ENCODE measurements at regions not wholly inside any gene's neighbourhood (a gene's known extent, or its start where the extent isn't known, plus 50 kb on each side); places are given as distances from the start of the nearest gene placed in this dataset.

DNA sequence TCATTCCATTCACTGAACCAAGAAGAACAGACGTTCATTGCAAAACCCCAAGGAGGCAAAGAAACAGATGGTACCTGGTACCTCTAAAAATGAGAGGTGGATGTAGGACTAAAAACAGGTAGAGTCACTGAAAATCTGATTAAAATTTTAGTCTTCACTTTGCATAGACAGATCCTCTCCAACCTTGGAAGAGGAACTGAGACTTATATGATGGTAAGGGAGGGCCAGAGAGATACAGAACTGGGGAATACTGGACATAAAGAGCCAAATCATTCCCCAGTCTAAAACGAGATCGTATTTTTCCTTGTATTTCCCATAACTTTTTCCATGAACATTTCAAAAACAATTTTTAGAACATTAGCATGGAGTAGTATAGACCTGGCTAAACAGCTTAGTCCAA lies 59.7 kb upstream of the SPOPL start:
- TF ChIP-seq, protein P1, sequence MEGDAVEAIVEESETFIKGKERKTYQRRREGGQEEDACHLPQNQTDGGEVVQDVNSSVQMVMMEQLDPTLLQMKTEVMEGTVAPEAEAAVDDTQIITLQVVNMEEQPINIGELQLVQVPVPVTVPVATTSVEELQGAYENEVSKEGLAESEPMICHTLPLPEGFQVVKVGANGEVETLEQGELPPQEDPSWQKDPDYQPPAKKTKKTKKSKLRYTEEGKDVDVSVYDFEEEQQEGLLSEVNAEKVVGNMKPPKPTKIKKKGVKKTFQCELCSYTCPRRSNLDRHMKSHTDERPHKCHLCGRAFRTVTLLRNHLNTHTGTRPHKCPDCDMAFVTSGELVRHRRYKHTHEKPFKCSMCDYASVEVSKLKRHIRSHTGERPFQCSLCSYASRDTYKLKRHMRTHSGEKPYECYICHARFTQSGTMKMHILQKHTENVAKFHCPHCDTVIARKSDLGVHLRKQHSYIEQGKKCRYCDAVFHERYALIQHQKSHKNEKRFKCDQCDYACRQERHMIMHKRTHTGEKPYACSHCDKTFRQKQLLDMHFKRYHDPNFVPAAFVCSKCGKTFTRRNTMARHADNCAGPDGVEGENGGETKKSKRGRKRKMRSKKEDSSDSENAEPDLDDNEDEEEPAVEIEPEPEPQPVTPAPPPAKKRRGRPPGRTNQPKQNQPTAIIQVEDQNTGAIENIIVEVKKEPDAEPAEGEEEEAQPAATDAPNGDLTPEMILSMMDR (IDR thresholded peaks at IDR 0.05): no peak
- H3K4me1 ChIP-seq: no peaks in the 10 kb centered on the region
- ATAC-seq (no peak), DNase-seq (no peak)
- intact Hi-C loops (cut with DNase I): no loop called here
- H3K27me3 ChIP-seq: no peaks in the 10 kb centered on the region
- no peaks in the 10 kb centered on the region for H3K9me3 ChIP-seq
- no peak overlapping the region for H3K4me3 ChIP-seq
- H3K27ac ChIP-seq: no peak overlapping the region
- H3K36me3 ChIP-seq: no peaks in the 10 kb centered on the region

DNA sequence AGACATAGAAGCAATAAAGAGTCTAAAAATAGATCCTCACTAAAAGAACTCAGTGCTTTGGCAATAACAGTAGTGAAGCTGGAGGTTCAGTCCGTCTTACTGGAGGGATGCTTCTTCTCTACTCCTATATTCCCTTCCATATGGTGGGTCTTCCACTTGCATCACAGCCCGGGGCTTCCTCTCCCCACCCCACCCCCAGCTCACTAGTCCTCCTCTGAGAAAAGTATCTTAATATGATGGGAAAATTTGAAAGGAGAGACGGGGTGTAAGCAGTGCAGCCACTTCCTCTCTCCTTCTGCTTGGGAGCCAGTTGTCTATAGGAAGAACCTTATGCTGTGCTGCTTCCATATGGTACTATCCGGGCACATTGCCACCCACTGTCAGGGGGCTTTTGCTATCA lies 57.2 kb upstream of the SPOPL start:
- TF ChIP-seq, protein P1 (IDR thresholded peaks at IDR 0.05): no peak
- Histone ChIP-seq H3K9me3 (no peaks in the 10 kb centered on the region), H3K4me1 (no peaks in the 10 kb centered on the region), H3K27me3 (no peaks in the 10 kb centered on the region), H3K4me3 (no peak overlapping the region), H3K36me3 (no peaks in the 10 kb centered on the region), H3K27ac (no peak overlapping the region)
- intact Hi-C loops (cut with DNase I): no loop called here
- DNase-seq (no peak), ATAC-seq (no peak)

DNA sequence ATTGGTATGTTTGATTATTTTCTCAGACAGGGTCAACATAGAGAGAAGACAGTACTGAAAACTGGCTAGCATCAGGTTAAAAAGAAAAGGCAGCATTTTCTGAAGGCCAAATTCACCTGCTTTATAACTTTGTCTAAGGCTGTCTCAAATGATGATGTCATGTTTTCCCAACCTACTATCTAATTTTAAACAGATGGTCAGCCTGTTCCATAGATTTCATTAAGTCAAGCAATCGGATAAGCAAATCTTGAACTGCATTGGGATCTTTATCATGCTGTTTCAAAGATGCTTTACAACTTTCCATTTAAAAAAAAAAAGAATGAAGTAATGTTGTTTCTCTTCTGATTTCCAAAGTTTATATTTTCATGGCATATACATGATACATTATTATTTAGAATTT lies 56.3 kb upstream of the SPOPL start:
- Histone ChIP-seq H3K27ac (no peak overlapping the region), H3K4me1 (no peaks in the 10 kb centered on the region), H3K36me3 (no peaks in the 10 kb centered on the region), H3K27me3 (no peaks in the 10 kb centered on the region), H3K4me3 (no peak overlapping the region), H3K9me3 (no peaks in the 10 kb centered on the region)
- ATAC-seq (no peak), DNase-seq (no peak)
- TF ChIP-seq, protein P1 (IDR thresholded peaks at IDR 0.05): no peak
- intact Hi-C loops (cut with DNase I): no loop called here

DNA sequence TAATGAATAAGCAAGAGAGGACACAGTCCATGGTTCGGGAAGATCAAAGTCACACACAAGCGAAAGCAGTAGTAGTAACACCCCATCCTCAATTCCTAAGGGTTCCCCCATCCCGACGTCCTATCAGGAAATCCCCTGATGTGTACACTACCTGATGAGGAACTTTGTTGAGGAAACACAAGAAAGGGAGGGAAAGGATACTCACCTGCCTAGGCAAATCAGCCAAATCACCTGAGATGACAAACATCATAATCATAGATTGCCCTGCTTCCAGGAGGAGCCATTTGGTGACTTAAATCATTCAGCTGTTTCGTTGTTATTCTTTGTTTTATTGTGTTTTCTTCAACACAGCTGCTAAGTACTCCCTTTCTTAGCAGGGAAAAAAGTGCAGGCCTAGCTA lies 55.5 kb upstream of the SPOPL start:
- intact Hi-C loops (cut with DNase I): no loop called here

DNA sequence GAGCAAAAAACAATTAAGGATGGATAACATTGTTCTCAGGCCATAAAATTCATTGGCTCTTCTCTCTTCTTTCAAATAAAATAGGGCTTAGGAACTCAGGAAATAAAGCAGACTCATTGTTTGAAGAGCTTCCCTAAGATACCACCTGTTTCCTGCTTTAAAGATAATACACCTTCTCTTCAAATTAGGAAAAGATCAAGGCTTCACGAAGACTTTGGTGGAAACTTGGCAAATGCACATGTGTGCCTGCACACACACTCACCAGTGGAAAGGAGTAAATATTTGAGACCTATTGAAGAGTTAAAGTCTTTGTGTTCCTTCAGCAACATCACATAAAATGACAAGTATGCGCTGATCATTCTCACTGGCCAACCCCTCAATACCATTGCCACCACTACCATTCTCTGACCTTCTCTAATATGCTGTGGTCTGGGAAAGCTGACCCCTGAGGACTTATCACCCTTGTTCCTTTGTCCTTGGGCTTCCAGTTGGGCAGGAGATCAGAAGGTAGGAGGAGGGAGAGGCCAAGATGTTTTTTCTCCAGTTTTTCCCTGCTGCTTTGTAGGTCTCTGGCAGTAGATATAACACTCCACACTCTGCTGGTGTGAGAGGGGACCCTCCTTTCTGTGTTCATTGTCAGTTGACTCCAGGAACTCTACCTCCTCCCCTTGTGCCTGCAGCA lies 53.5 kb upstream of the SPOPL start:
- TF ChIP-seq, protein P1 (IDR thresholded peaks at IDR 0.05): no peak
- Histone ChIP-seq H3K4me1 (no peaks in the 10 kb centered on the region), H3K27me3 (no peaks in the 10 kb centered on the region), H3K27ac (no peak overlapping the region), H3K9me3 (no peaks in the 10 kb centered on the region), H3K4me3 (no peak overlapping the region), H3K36me3 (no peaks in the 10 kb centered on the region)
- no peak for ATAC-seq
- intact Hi-C loops (cut with DNase I): no loop called here
- no peak for DNase-seq

More for the DNA sequence above, 55.5 kb upstream of the SPOPL start:
- Histone ChIP-seq H3K4me3 (no peak overlapping the region), H3K27me3 (no peaks in the 10 kb centered on the region), H3K9me3 (no peaks in the 10 kb centered on the region), H3K36me3 (no peaks in the 10 kb centered on the region), H3K27ac (no peak overlapping the region), H3K4me1 (no peaks in the 10 kb centered on the region)
- TF ChIP-seq, protein P1 (IDR thresholded peaks at IDR 0.05): no peak
- no peak for DNase-seq
- ATAC-seq: no peak

Data from left lung (tissue), 4 donors.